Activated CD4-positive, alpha-beta T cell treated with anti-CD3 and anti-CD28 coated beads for 36 hours (primary cell): ENCODE measurements at regions not wholly inside any gene's neighbourhood (a gene's known extent, or its start where the extent isn't known, plus 50 kb on each side); places are given as distances from the start of the nearest gene placed in this dataset.
"Not testable (repeated sequence)": the region's sequence is repeated elsewhere in the genome, so short reads cannot be mapped to it uniquely, and the experiment has no call there.

Experiments
- ATAC-seq: fragments of 200-7000 bp; cut with Tn5 transposase; one replicate; pipeline ENCODE4 v1.10.0; 2021; ENCODE audit warnings: mild to moderate bottlenecking, moderate library complexity
- CTCF ChIA-PET: fragments of 350-600 bp; sonication (Branson Sonifier 250); formaldehyde crosslinking; loops from one replicate; lab custom pipeline; 2021; ENCODE audit warnings: antibody characterized with exemption; lab: Charles Lee
- POLR2A ChIA-PET: fragments of 350-600 bp; sonication (Branson Sonifier 250); formaldehyde crosslinking; loops from one replicate; lab custom pipeline; 2021; ENCODE audit warnings: antibody characterized with exemption, inconsistent platforms; lab: Charles Lee
- DNase-seq: peaks from one replicate; pipeline ENCODE4 v3.0.0-alpha.2; 2020
- H3K27ac Mint-ChIP-seq: one replicate; pipeline ENCODE4 v1.8.0; 2021; ENCODE audit warnings: mixed read lengths
- H3K27me3 Mint-ChIP-seq: one replicate; pipeline ENCODE4 v1.8.0; 2021; ENCODE audit warnings: mixed read lengths
- H3K36me3 Mint-ChIP-seq: one replicate; pipeline ENCODE4 v1.8.0; 2021; ENCODE audit warnings: low read depth, mixed read lengths
- H3K4me1 Mint-ChIP-seq: one replicate; pipeline ENCODE4 v1.8.0; 2021; ENCODE audit warnings: mixed read lengths
- H3K4me3 Mint-ChIP-seq: one replicate; pipeline ENCODE4 v1.8.0; 2021; ENCODE audit warnings: mild to moderate bottlenecking, moderate library complexity, mixed read lengths
- H3K9me3 Mint-ChIP-seq: one replicate; pipeline ENCODE4 v1.8.0; 2021; ENCODE audit warnings: low read depth, mixed read lengths
- intact Hi-C, 2 experiments: fragments of 100-400 bp; cut with DNase I in 1 of 2; cut with micrococcal nuclease in 1 of 2; formaldehyde crosslinking; loops; one replicate each; pipeline versions ENCODE4 v1.14.2 to v1.15.1; 2022 to 2024; cut with DNase I, micrococcal nuclease

DNA sequence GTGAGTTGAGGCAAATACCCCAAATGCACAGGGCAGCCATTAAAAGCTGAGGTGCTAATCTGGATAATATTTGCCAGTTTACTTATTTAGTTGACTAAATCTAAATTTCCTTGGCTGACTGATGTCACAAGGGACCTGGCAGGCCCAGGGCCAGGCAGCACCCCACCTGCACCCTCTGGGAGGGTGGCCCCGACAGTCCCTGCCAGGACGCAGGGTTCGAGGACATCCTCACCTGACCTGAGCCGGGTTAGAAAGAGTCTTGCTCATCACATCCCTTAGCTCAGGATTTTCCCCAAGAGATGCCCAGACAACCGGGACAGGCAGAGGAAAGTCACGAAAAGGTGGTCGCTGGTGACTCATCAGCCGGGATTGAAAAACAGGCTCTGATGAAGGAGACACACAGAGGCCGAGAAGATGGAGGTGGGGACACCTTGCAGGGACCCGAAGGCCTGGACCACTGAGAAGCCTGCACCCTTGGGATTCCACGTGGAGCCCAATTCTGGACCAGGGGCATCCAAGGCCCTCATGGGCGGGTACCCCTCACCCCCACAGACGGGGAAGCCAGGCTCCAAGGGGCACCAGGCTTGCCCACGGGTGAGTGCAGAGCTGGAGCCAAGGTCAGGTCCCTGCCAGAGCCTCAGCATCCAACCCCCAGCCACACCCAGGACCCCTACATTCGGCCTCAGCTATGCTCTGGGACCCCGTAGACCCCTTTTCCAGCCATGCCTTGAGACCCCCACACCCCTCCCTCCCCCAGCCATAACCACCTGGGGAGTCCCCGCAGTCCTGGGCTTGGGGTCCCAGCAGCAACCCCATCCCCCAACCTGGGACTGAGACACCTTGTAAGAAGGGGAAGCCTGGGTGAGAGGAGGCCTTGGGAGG lies 103.2 kb downstream of the SOX1 start:
- peaks cover 2% of the 10 kb centered on the region for H3K9me3 Mint-ChIP-seq
- ATAC-seq: no peak
- DNase-seq: no peak
- ChIA-PET CTCF (no interaction called here), POLR2A (no interaction called here)
- H3K36me3 Mint-ChIP-seq: no peaks in the 10 kb centered on the region
- H3K27me3 Mint-ChIP-seq: peaks cover 5% of the 10 kb centered on the region
- H3K27ac Mint-ChIP-seq: no peak overlapping the region
- intact Hi-C loops: no loop called here
- no peaks in the 10 kb centered on the region for H3K4me1 Mint-ChIP-seq
- H3K4me3 Mint-ChIP-seq: no peak overlapping the region

GRCh38 chr13:112170823-112171569 lies 104.0 kb downstream of the SOX1 start:
- no peak for ATAC-seq
- no peak overlapping the region for H3K27ac Mint-ChIP-seq
- H3K36me3 Mint-ChIP-seq: no peaks in the 10 kb centered on the region
- ChIA-PET CTCF (no interaction called here), POLR2A (no interaction called here)
- intact Hi-C loops: no loop called here
- peaks cover 2% of the 10 kb centered on the region for H3K9me3 Mint-ChIP-seq
- DNase-seq: no peak
- H3K4me1 Mint-ChIP-seq: no peaks in the 10 kb centered on the region
- no peak overlapping the region for H3K4me3 Mint-ChIP-seq
- H3K27me3 Mint-ChIP-seq: peaks cover 5% of the 10 kb centered on the region

DNA sequence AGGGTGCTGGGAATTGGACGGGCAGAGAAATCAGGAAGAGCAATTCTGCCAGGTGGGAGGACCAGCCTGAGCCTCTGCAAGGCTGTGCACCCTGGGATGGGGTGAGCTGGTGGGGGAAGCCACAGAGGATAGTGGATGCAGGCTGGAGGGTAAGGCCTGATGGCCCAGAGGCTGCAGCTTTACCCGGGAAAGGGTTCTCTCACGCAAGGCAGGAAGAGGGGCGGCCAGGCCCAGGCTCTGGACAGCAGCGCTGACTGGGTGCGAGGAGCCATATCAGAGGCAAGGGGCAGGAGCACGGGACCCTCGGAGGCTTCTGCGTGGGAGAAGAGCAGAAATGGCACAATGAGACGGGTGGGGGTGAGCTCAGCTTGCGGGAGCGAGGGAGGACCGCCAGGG lies 104.6 kb downstream of the SOX1 start:
- intact Hi-C loops: no loop called here
- no peaks in the 10 kb centered on the region for H3K4me1 Mint-ChIP-seq
- H3K27ac Mint-ChIP-seq: no peak overlapping the region
- ATAC-seq (no peak), DNase-seq (no peak)
- peaks cover 2% of the 10 kb centered on the region for H3K27me3 Mint-ChIP-seq
- ChIA-PET POLR2A (no interaction called here), CTCF (no interaction called here)
- H3K36me3 Mint-ChIP-seq: no peaks in the 10 kb centered on the region
- no peak overlapping the region for H3K4me3 Mint-ChIP-seq
- H3K9me3 Mint-ChIP-seq: peaks cover 2% of the 10 kb centered on the region

DNA sequence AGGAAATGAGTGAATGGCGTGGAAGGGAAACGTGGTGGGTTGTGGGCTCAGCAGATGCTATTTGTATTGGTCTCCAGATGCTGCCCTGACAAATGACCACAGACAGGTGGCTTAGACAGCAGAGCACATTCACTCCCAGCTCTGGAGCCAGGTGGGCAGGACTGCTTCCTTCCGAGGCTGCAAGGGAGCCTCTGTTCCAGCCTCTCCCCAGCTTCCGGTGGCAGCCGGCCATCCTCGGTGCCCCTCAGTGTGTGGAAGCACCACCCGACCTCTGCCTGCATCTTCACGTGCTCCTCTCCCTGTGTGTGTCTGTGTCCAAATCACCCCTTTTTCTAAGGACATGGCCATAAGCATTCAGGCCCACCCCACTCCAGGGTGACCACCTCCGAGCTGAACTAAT lies 105.1 kb downstream of the SOX1 start:
- no peak for ATAC-seq
- H3K4me3 Mint-ChIP-seq: no peak overlapping the region
- peaks cover 2% of the 10 kb centered on the region for H3K9me3 Mint-ChIP-seq
- H3K4me1 Mint-ChIP-seq: no peaks in the 10 kb centered on the region
- POLR2A ChIA-PET: no interaction called here
- H3K36me3 Mint-ChIP-seq: no peaks in the 10 kb centered on the region
- H3K27me3 Mint-ChIP-seq: peaks cover 2% of the 10 kb centered on the region
- CTCF ChIA-PET: no interaction called here
- no peak for DNase-seq
- no peak overlapping the region for H3K27ac Mint-ChIP-seq
- intact Hi-C loops: no loop called here

DNA sequence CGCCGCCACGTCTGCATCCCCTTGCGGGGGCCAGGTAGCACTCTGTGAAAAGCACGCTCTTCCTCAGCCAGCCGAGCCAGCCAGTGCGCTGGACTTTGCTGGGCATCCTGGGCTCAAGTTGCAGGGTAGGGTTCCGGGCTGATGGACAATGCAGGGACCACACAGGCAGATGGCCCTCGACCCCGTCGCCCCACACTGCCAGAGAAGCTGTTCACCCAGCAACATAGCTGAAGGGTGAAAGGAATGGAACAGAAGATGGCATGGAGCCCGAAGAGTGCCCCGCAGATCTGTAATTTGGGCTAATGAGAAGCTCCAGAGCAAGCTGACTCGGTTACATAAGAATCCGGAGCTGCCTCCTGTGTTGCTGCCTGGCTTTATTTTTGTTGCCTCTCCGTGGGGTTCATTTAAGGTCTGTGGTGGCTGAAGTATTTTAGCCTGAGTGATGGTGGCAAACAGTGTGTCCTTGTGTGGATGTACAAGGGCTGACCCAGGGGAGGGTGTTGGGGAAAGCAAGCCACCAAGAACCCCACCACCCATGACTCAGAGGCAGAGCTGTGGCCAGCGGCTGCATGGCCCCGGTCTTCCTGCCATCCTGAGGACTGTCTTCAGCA lies 105.8 kb downstream of the SOX1 start:
- intact Hi-C loops: no loop called here
- Mint-ChIP-seq H3K27me3 (peaks cover 2% of the 10 kb centered on the region), H3K4me1 (no peaks in the 10 kb centered on the region), H3K27ac (no peak overlapping the region), H3K4me3 (no peak overlapping the region), H3K9me3 (peaks cover 2% of the 10 kb centered on the region), H3K36me3 (no peaks in the 10 kb centered on the region)
- ChIA-PET POLR2A (no interaction called here), CTCF (no interaction called here)
- DNase-seq (no peak), ATAC-seq (no peak)

DNA sequence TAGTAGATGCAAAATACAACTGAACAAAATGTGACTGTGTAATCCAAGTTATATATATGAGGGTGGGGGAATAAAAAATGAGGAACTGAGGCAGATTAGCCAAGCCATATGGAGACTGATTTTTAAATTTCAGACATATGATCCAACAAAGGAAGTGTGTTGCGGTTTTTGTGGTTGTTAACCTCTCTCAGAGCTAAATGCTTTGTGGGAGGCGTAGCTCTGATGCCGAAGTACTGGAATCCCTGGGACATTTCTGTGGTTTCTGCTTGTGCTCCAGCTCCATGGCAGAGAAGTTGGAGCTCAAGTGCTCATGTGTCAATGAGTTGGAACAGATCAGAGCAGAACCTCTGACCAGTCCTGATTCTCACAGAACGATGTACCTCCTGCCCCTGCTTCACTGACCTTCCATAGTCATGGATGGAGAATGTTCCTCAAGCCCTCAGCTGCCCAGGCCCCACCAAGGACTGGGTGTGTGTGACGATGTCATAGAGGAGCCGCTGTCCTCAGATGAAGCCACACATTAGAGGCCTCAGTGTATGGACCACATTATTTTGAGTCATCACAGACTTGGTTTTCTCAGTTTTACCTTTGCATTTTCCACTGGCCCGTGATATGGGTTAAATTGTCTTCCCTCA lies 107.6 kb downstream of the SOX1 start:
- Mint-ChIP-seq H3K9me3 (peaks cover 2% of the 10 kb centered on the region), H3K27ac (no peak overlapping the region), H3K27me3 (peaks cover 2% of the 10 kb centered on the region), H3K36me3 (no peaks in the 10 kb centered on the region), H3K4me1 (no peaks in the 10 kb centered on the region), H3K4me3 (no peak overlapping the region)
- DNase-seq (no peak), ATAC-seq (no peak)
- ChIA-PET CTCF (no interaction called here), POLR2A (no interaction called here)
- intact Hi-C loops: no loop called here

GRCh38 chr13:112175162-112176075 lies 108.5 kb downstream of the SOX1 start:
- Mint-ChIP-seq H3K27ac (no peak overlapping the region), H3K9me3 (peaks cover 2% of the 10 kb centered on the region), H3K4me3 (no peak overlapping the region), H3K36me3 (no peaks in the 10 kb centered on the region), H3K4me1 (no peaks in the 10 kb centered on the region), H3K27me3 (peaks cover 2% of the 10 kb centered on the region)
- ATAC-seq: no peak
- POLR2A ChIA-PET: no interaction called here
- CTCF ChIA-PET: no interaction called here
- intact Hi-C loops: no loop called here
- DNase-seq: no peak

- H3K36me3 Mint-ChIP-seq, H3K4me1 Mint-ChIP-seq, POLR2A ChIA-PET, H3K4me3 Mint-ChIP-seq, intact Hi-C loops, ATAC-seq, CTCF ChIA-PET, H3K27me3 Mint-ChIP-seq, DNase-seq, H3K27ac Mint-ChIP-seq, H3K9me3 Mint-ChIP-seq: not testable (repeated sequence)
Measured at GRCh38 chr13:112176141-112177119, 109.5 kb downstream of the SOX1 start.

DNA sequence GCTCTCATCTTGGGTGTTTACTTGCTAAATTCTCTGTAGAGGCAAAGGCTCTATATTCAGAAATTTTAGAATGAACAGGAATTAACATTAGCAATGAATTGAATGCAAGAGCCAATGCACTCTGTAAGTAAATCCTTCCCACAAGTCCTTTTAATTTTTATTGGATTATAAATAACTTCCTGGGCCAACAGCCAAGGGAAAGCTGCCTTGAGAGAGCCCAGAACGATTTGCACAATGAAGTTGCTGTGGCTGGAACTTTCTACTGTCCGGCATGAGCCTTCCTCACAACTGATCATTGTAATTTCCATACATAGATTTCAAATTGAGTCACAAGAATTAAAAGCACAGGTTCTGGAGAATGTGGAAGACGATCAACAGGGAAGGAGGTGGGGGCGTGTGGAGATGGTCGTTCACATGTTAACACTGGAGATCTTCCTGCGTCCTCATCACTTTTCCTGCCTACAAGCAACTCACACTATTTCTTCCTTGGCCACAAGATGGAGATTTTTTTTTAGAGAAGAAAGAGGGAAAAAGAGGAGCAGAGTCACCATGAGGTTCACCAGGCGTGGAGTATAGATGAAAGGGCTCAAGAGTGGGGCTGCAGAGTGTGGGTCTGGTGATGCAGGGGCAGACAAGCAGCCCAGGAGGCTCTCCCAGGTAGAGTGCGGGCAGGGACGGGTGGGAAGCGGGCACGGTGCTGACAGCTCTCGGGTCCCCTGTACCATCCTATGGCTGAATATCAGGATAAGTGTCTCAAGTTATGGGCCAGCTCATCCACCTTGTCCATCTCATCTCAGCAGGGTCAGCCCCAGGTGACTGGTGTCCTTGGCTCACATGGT lies 110.7 kb downstream of the SOX1 start:
- H3K4me3 Mint-ChIP-seq: no peak overlapping the region
- H3K27me3 Mint-ChIP-seq: no peaks in the 10 kb centered on the region
- peaks cover 2% of the 10 kb centered on the region for H3K9me3 Mint-ChIP-seq
- H3K36me3 Mint-ChIP-seq: no peaks in the 10 kb centered on the region
- ChIA-PET POLR2A (no interaction called here), CTCF (no interaction called here)
- no peak overlapping the region for H3K27ac Mint-ChIP-seq
- no peaks in the 10 kb centered on the region for H3K4me1 Mint-ChIP-seq
- intact Hi-C loops: no loop called here
- ATAC-seq (no peak), DNase-seq (no peak)
